ENCODE measurements at regions not wholly inside any gene's neighbourhood (a gene's known extent, or its start where the extent isn't known, plus 50 kb on each side); places are given as distances from the start of the nearest gene placed in this dataset.

DNA sequence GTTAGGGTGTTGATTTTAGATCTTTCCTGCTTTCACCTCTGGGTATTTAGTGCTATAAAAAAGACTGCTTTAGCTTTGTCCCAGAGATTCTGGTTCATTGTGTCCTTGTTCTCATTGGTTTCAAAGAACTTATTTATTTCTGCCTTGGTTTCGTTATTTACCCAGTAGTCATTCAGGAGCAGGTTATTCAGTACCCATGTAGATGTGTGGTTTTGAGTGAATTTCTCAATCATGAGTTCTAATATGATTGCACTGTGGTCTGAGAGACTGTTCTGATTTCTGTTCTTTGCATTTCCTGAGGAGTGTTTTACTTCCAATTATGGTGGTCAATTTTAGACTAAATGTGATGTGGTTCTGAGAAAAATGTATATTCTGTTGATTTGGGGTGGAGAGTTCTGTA lies 167.1 kb upstream of the KYNU start:
- no peak for DNase-seq (ENCODE audit: low read depth in 1 of 2, low spot score in 2 of 2)

More for the DNA sequence above, 167.1 kb upstream of the KYNU start:
- H4K5ac ChIP-seq (ENCODE audit: insufficient read length, low read depth, low read length): no peak overlapping the region
- H4K8ac ChIP-seq (ENCODE audit: extremely low read depth, insufficient read depth, low read length): no peak overlapping the region
- H3K79me1 ChIP-seq (ENCODE audit: low read depth, low read length): no peaks in the 10 kb centered on the region
- no peak overlapping the region for H2AK5ac ChIP-seq (ENCODE audit: low read depth, low read length)
- no peak overlapping the region for H3K4ac ChIP-seq (replicated peaks; ENCODE audit: insufficient read length, low read depth, low read length)
- POLR2A ChIA-PET (ENCODE audit: partially characterized antibody): no interaction called here
- H3K4me1 ChIP-seq (replicated peaks in 1 of 4; ENCODE audit: control insufficient read depth in 3 of 4, insufficient read depth in 4 of 4, low read length in 3 of 4): no peaks in the 10 kb centered on the region; a peak in 1 of 7 replicates
- H3K36me3 ChIP-seq (ENCODE audit: control insufficient read depth in 2 of 4, insufficient read depth in 4 of 4, low read length in 3 of 4): no peaks in the 10 kb centered on the region
- no peak overlapping the region for H2BK120ac ChIP-seq (replicated peaks; ENCODE audit: low read depth, low read length)
- H3K27ac ChIP-seq (ENCODE audit: low read depth, low read length): no peak overlapping the region
- H3K23me2 ChIP-seq (ENCODE audit: low read depth, low read length): no peaks in the 10 kb centered on the region
- H3K18ac ChIP-seq (ENCODE audit: extremely low read depth, low read length): no peak overlapping the region
- H3K4me2 ChIP-seq (ENCODE audit: insufficient read depth in 1 of 2, low read depth in 2 of 2, low read length in 2 of 2): no peak overlapping the region
- 90% methylated on average over 1 of the region's 1 CpG; no CpG with 5 or more reads in 1 of the 2 experiments for WGBS, 2 experiments (ENCODE audit: extremely low coverage in 1 of 2, insufficient coverage in 1 of 2, insufficient read length in 1 of 2, insufficient replicate concordance in 2 of 2, low coverage in 1 of 2, low lambda C conversion rate in 2 of 2, missing lambda C conversion rate in 1 of 2)
- CTCF ChIA-PET (ENCODE audit: partially characterized antibody): interaction anchor here (0.7 kb wide), 1 partner anchor 31 kb away, joined by 3 read pairs; no protein-coding TSS in a partner anchor
- FAIRE-seq: no peak
- H3K9me3 ChIP-seq (ENCODE audit: insufficient read depth in 2 of 2, low read depth in 1 of 2, low read length in 1 of 2): no peaks in the 10 kb centered on the region
- no peak overlapping the region; the same call in 1 of the 2 replicates for H2AFZ ChIP-seq (ENCODE audit: low read length)
- H2BK5ac ChIP-seq (ENCODE audit: low read depth, low read length): no peak overlapping the region
- H2BK12ac ChIP-seq (ENCODE audit: low read depth, low read length): no peak overlapping the region
- no peak overlapping the region for H3K9ac ChIP-seq (replicated peaks in 1 of 4; ENCODE audit: extremely low read depth in 1 of 4, low read depth in 3 of 4, low read length in 3 of 4)
- TF ChIP-seq RAD21 (IDR thresholded peaks at IDR 0.05 in 1 of 2, conservative IDR thresholded peaks at IDR 0.05 in 1 of 2; ENCODE audit: low read depth in 2 of 2, low read length in 2 of 2) (no peak), BRCA1 (IDR thresholded peaks at IDR 0.05; ENCODE audit: low read depth, low read length) (no peak), CHD1 (IDR thresholded peaks at IDR 0.05; ENCODE audit: low read depth, low read length) (no peak), TEAD4 (IDR thresholded peaks at IDR 0.05; ENCODE audit: low read depth, low read length) (no peak), HDAC2 (IDR thresholded peaks at IDR 0.05; ENCODE audit: borderline replicate concordance in 1 of 2, low read depth in 2 of 2, low read length in 2 of 2) (no peak), ZNF274 (IDR thresholded peaks at IDR 0.05; ENCODE audit: borderline replicate concordance, extremely low read depth, low read length) (no peak), EGR1 (IDR thresholded peaks at IDR 0.05; ENCODE audit: borderline replicate concordance, low read depth, low read length) (no peak), EZH2 (IDR thresholded peaks at IDR 0.05; ENCODE audit: low read depth, low read length, severe bottlenecking) (no peak), TCF12 (IDR thresholded peaks at IDR 0.05; ENCODE audit: low read depth, low read length) (no peak), KDM5A (IDR thresholded peaks at IDR 0.05; ENCODE audit: low read length) (no peak), POLR2A (IDR thresholded peaks at IDR 0.05; ENCODE audit: control extremely low read depth in 1 of 2, low read depth in 2 of 2, low read length in 2 of 2) (no peak)
- H2BK15ac ChIP-seq (ENCODE audit: low read length): no peak overlapping the region
- no peaks in the 10 kb centered on the region for H4K20me1 ChIP-seq (replicated peaks in 1 of 2; ENCODE audit: control insufficient read depth in 1 of 2, insufficient read depth in 2 of 2, low read length in 2 of 2)
- no peak overlapping the region for H3K56ac ChIP-seq (replicated peaks; ENCODE audit: insufficient read length, low read depth, low read length)
- H3K4me3 ChIP-seq (ENCODE audit: extremely low read depth in 1 of 4, insufficient read depth in 2 of 4, low read depth in 3 of 4, low read length in 4 of 4): no peak overlapping the region
- no peak overlapping the region for H4K91ac ChIP-seq (replicated peaks; ENCODE audit: insufficient read length, low read length)
- no peak overlapping the region for H2BK20ac ChIP-seq (ENCODE audit: low read length)
- no peaks in the 10 kb centered on the region for H3K79me2 ChIP-seq (ENCODE audit: control insufficient read depth in 1 of 2, insufficient read depth in 2 of 2, low read length in 2 of 2)
- H3K14ac ChIP-seq (ENCODE audit: insufficient read length): no peak overlapping the region
- H3K27me3 ChIP-seq (replicated peaks in 1 of 4; ENCODE audit: control insufficient read depth in 3 of 4, extremely low read depth in 1 of 4, insufficient read depth in 3 of 4, low read length in 3 of 4): no peaks in the 10 kb centered on the region
- H3K23ac ChIP-seq (ENCODE audit: insufficient read length): no peak overlapping the region

Measured in H1 (cell line).